GM18508 (cell line): ENCODE measurements at regions not wholly inside any gene's neighbourhood (a gene's known extent, or its start where the extent isn't known, plus 50 kb on each side); places are given as distances from the start of the nearest gene placed in this dataset.

Experiments
- ATAC-seq: cut with Tn5 transposase; IDR thresholded peaks from one replicate; pipeline ENCODE4 v1.9.1; 2021; ENCODE audit warnings: moderate number of reproducible peaks; ENCODE audit not compliant: insufficient read depth, unreplicated experiment

- no peak for ATAC-seq
Measured at GRCh38 chr2:181240844-181241243, 216.3 kb upstream of the ITGA4 start.

- ATAC-seq, result no peak
Measured at GRCh38 chr2:181241366-181241765, 215.8 kb upstream of the ITGA4 start.

GRCh38 chr2:181241797-181242196 is 215.4 kb upstream of the ITGA4 start:
- ATAC-seq, result peak; percentile 87

GRCh38 chr2:181242262-181242661 is 214.9 kb upstream of the ITGA4 start:
- no peak for ATAC-seq

GRCh38 chr2:181243319-181243718 is 213.9 kb upstream of the ITGA4 start:
- no peak for ATAC-seq

GRCh38 chr2:181250691-181251090 is 206.5 kb upstream of the ITGA4 start:
- no peak for ATAC-seq

- no peak for ATAC-seq
Measured at GRCh38 chr2:181252262-181253148, 204.7 kb upstream of the ITGA4 start.

GRCh38 chr2:181253438-181253837 is 203.7 kb upstream of the ITGA4 start:
- ATAC-seq, result no peak

GRCh38 chr2:181255651-181256050 is 201.5 kb upstream of the ITGA4 start:
- ATAC-seq, result no peak

GRCh38 chr2:181258720-181259119 is 198.5 kb upstream of the ITGA4 start:
- no peak for ATAC-seq

- ATAC-seq, result no peak
Measured at GRCh38 chr2:181262782-181263181, 194.4 kb upstream of the ITGA4 start.

- no peak for ATAC-seq
Measured at GRCh38 chr2:181264001-181264400, 193.2 kb upstream of the ITGA4 start.

- ATAC-seq, result no peak
Measured at GRCh38 chr2:181264441-181264840, 192.7 kb upstream of the ITGA4 start.

- ATAC-seq, result no peak
Measured at GRCh38 chr2:181266614-181267013, 190.6 kb upstream of the ITGA4 start.

- ATAC-seq, result peak; percentile 82
Measured at GRCh38 chr2:181268174-181268867, 188.9 kb upstream of the ITGA4 start.

GRCh38 chr2:181273986-181274385 is 183.2 kb upstream of the ITGA4 start:
- ATAC-seq, result no peak

- no peak for ATAC-seq
Measured at GRCh38 chr2:181275643-181276070, 181.5 kb upstream of the ITGA4 start.

GRCh38 chr2:181281206-181281832 is 175.9 kb upstream of the ITGA4 start:
- no peak for ATAC-seq

GRCh38 chr2:181285116-181285515 is 172.1 kb upstream of the ITGA4 start:
- no peak for ATAC-seq

- no peak for ATAC-seq
Measured at GRCh38 chr2:181289698-181290097, 167.5 kb upstream of the ITGA4 start.

- ATAC-seq, result no peak
Measured at GRCh38 chr2:181290182-181290581, 167.0 kb upstream of the ITGA4 start.
